NCI-H748 treated with DMSO at 0.1 percent for 48 hours (cell line): ENCODE measurements at regions not wholly inside any gene's neighbourhood (a gene's known extent, or its start where the extent isn't known, plus 50 kb on each side); places are given as distances from the start of the nearest gene placed in this dataset.

Experiments used
- DNase-seq: peaks from one replicate; lab custom pipeline; 2025; lab: John Stamatoyannopoulos, UW

- no peak for DNase-seq
Measured at GRCh38 chr1:14499312-14500040, 99.0 kb upstream of the KAZN start.

- DNase-seq, result no peak
Measured at GRCh38 chr1:14500041-14500440, 98.4 kb upstream of the KAZN start.

GRCh38 chr1:14500912-14501311, 97.6 kb upstream of the KAZN start:
- no peak for DNase-seq

- DNase-seq, result no peak
Measured at GRCh38 chr1:14504517-14504916, 94.0 kb upstream of the KAZN start.

GRCh38 chr1:14506471-14507255, 91.8 kb upstream of the KAZN start:
- DNase-seq, result no peak

GRCh38 chr1:14507262-14507661, 91.2 kb upstream of the KAZN start:
- peak; percentile 11 for DNase-seq

- DNase-seq, result peak; percentile 22
Measured at GRCh38 chr1:14508613-14509012, 89.9 kb upstream of the KAZN start.

- DNase-seq, result no peak
Measured at GRCh38 chr1:14511166-14511680, 87.3 kb upstream of the KAZN start.

- DNase-seq, result no peak
Measured at GRCh38 chr1:14511796-14512585, 86.5 kb upstream of the KAZN start.

- no peak for DNase-seq
Measured at GRCh38 chr1:14513111-14513510, 85.4 kb upstream of the KAZN start.

GRCh38 chr1:14514739-14515138, 83.7 kb upstream of the KAZN start:
- DNase-seq, result no peak

GRCh38 chr1:14516974-14517840, 81.3 kb upstream of the KAZN start:
- peak; percentile 39 for DNase-seq

GRCh38 chr1:14517841-14518180, 80.7 kb upstream of the KAZN start:
- DNase-seq, result no peak

- DNase-seq, result no peak
Measured at GRCh38 chr1:14519976-14520375, 78.5 kb upstream of the KAZN start.

GRCh38 chr1:14520514-14521163, 77.8 kb upstream of the KAZN start:
- DNase-seq, result no peak

- no peak for DNase-seq
Measured at GRCh38 chr1:14521622-14522021, 76.9 kb upstream of the KAZN start.

GRCh38 chr1:14522077-14522925, 76.2 kb upstream of the KAZN start:
- no peak for DNase-seq

- DNase-seq, result no peak
Measured at GRCh38 chr1:14522926-14523241, 75.6 kb upstream of the KAZN start.

GRCh38 chr1:14524826-14525636, 73.5 kb upstream of the KAZN start:
- no peak for DNase-seq
